ENCODE measurements at regions not wholly inside any gene's neighbourhood (a gene's known extent, or its start where the extent isn't known, plus 50 kb on each side); places are given as distances from the start of the nearest gene placed in this dataset.
A peak's percentile ranks its signal among the peaks of the same experiment; 100 is the strongest.

GRCh38 chr14:66045572-66046021 is 440.6 kb upstream of the CCDC196 start:
- Histone ChIP-seq H2AFZ (peak overlapping the region; percentile 94), H3F3A (replicated peaks; ENCODE audit: low read depth) (no peaks in the 10 kb centered on the region), H3K36me3 (ENCODE audit: insufficient read depth) (no peaks in the 10 kb centered on the region), H3K4me2 (no peak overlapping the region), H3K4me3 (no peak overlapping the region), H3K27me3 (ENCODE audit: insufficient read depth) (no peaks in the 10 kb centered on the region), H3K4me1 (ENCODE audit: insufficient read depth) (0 out of 2 replicates have a peak, but pooled peaks cover 8% of the 10 kb centered on the region), H4K20me1 (replicated peaks; ENCODE audit: insufficient read depth) (no peaks in the 10 kb centered on the region), H3K79me2 (replicated peaks; ENCODE audit: insufficient read depth) (no peaks in the 10 kb centered on the region), H3K27ac (ENCODE audit: low read depth) (no peak overlapping the region), H3K9me2 (ENCODE audit: insufficient read depth) (no peaks in the 10 kb centered on the region)
- TF ChIP-seq ZNF462 (CRISPR knock-in tag; IDR thresholded peaks at IDR 0.05) = no peak
- no peak for TF ChIP-seq EZH2 (IDR thresholded peaks at IDR 0.05; ENCODE audit: low read depth, unreplicated experiment)
- no peak for TF ChIP-seq NANOG (IDR thresholded peaks at IDR 0.05; ENCODE audit: borderline replicate concordance)
- no peak for TF ChIP-seq EZH2phosphoT487 (IDR thresholded peaks at IDR 0.05; ENCODE audit: unreplicated experiment)
- TF ChIP-seq POLR2AphosphoS5 (IDR thresholded peaks at IDR 0.05; ENCODE audit: low read depth) = no peak
- TF ChIP-seq CREB1 (CRISPR knock-in tag; IDR thresholded peaks at IDR 0.05; ENCODE audit: low read depth) = no peak
- Mint-ChIP-seq H3K9me3 (no peaks in the 10 kb centered on the region), H3K36me3 (ENCODE audit: low read depth) (no peaks in the 10 kb centered on the region), H3K27ac (no peak overlapping the region), H3K27me3 (ENCODE audit: insufficient read depth, low read depth, poor library complexity) (no peaks in the 10 kb centered on the region), H3K4me1 (peaks cover 5% of the 10 kb centered on the region), H3K4me3 (no peak overlapping the region)
- ATAC-seq = no peak
- DNase-seq (ENCODE audit: low spot score) = no peak

GRCh38 chr14:66046035-66046434 is 440.1 kb upstream of the CCDC196 start:
- no peaks in the 10 kb centered on the region for H3F3A ChIP-seq (replicated peaks; ENCODE audit: low read depth)
- no peak overlapping the region for H3K4me3 ChIP-seq
- ATAC-seq (no peak), DNase-seq (ENCODE audit: low spot score) (no peak)
- peak overlapping the region; percentile 94 for H2AFZ ChIP-seq
- TF ChIP-seq ETS1 (IDR thresholded peaks at IDR 0.05) (no peak), ZNF114 (CRISPR knock-in tag; IDR thresholded peaks at IDR 0.05) (no peak), STAT1 (IDR thresholded peaks at IDR 0.05; ENCODE audit: unreplicated experiment) (no peak), ZNF331 (CRISPR knock-in tag; IDR thresholded peaks at IDR 0.05; ENCODE audit: low read depth) (no peak), REST (IDR thresholded peaks at IDR 0.05; ENCODE audit: unreplicated experiment) (no peak)
- no peaks in the 10 kb centered on the region for H3K9me2 ChIP-seq (ENCODE audit: insufficient read depth)
- H3K79me2 ChIP-seq (replicated peaks; ENCODE audit: insufficient read depth) = no peaks in the 10 kb centered on the region
- no peaks in the 10 kb centered on the region for H3K36me3 ChIP-seq (ENCODE audit: insufficient read depth)
- 0 out of 2 replicates have a peak, but pooled peaks cover 8% of the 10 kb centered on the region for H3K4me1 ChIP-seq (ENCODE audit: insufficient read depth)
- Mint-ChIP-seq H3K4me1 (peaks cover 5% of the 10 kb centered on the region), H3K27ac (no peak overlapping the region), H3K4me3 (no peak overlapping the region), H3K27me3 (ENCODE audit: insufficient read depth, low read depth, poor library complexity) (no peaks in the 10 kb centered on the region), H3K36me3 (ENCODE audit: low read depth) (no peaks in the 10 kb centered on the region), H3K9me3 (no peaks in the 10 kb centered on the region)
- H3K4me2 ChIP-seq = no peak overlapping the region
- H4K20me1 ChIP-seq (replicated peaks; ENCODE audit: insufficient read depth) = no peaks in the 10 kb centered on the region
- H3K27me3 ChIP-seq (ENCODE audit: insufficient read depth) = no peaks in the 10 kb centered on the region
- H3K27ac ChIP-seq (ENCODE audit: low read depth) = no peak overlapping the region
